ENCODE measurements at regions not wholly inside any gene's neighbourhood (a gene's known extent, or its start where the extent isn't known, plus 50 kb on each side); places are given as distances from the start of the nearest gene placed in this dataset.

DNA sequence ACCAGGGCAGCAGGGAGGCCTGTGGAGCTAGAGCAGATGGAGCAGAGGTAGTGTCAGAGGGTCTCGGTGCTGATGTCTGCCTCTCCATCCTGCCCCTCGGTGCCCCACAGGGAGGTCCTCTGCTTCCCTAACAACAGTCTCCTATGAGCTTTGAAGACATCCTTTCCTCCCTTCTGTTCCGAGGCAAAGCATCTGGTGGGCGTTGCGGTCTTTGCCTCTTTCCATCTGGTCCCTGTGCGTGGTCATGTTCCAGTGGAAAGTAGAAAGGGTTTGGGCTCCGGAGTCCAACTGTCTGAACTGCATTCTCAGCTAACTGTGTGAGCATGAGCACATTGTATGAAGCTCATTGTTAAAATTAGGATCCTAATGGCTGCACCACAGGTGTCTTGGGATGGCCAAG lies 370.6 kb downstream of the AACS start:
- TF ChIP-seq, protein P1, sequence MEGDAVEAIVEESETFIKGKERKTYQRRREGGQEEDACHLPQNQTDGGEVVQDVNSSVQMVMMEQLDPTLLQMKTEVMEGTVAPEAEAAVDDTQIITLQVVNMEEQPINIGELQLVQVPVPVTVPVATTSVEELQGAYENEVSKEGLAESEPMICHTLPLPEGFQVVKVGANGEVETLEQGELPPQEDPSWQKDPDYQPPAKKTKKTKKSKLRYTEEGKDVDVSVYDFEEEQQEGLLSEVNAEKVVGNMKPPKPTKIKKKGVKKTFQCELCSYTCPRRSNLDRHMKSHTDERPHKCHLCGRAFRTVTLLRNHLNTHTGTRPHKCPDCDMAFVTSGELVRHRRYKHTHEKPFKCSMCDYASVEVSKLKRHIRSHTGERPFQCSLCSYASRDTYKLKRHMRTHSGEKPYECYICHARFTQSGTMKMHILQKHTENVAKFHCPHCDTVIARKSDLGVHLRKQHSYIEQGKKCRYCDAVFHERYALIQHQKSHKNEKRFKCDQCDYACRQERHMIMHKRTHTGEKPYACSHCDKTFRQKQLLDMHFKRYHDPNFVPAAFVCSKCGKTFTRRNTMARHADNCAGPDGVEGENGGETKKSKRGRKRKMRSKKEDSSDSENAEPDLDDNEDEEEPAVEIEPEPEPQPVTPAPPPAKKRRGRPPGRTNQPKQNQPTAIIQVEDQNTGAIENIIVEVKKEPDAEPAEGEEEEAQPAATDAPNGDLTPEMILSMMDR (IDR thresholded peaks at IDR 0.05; ENCODE audit: low read length, missing control alignments): no peak
- no peak overlapping the region for H3K4me3 ChIP-seq (replicated peaks; ENCODE audit: low read depth, low read length)
- DNase-seq (ENCODE audit: low read depth): no peak

GRCh38 chr12:125436686-125437085 lies 371.5 kb downstream of the AACS start:
- no peak overlapping the region for H3K4me3 ChIP-seq (replicated peaks; ENCODE audit: low read depth, low read length)
- TF ChIP-seq, protein P1 (IDR thresholded peaks at IDR 0.05; ENCODE audit: low read length, missing control alignments): no peak
- no peak for DNase-seq (ENCODE audit: low read depth)

DNA sequence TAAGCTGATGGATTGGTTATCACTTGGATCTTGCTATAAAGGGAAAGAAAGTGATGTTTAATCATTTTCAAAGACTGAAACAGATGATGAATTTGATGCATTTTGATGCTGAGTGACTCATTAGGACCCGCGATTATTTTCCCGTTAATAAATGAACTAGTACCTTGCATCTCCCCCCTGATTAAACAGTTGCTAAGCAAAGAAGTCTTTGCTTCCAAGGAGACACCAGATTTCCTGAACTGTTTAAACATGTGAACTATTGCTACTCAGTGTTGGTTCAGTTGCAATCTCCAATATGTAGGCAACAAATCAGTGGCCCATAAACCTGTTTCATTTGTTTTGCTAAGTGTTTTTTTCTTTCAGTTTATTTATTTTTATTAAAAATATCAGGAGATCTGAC lies 375.2 kb downstream of the AACS start:
- TF ChIP-seq, protein P1 (IDR thresholded peaks at IDR 0.05; ENCODE audit: low read length, missing control alignments): no peak
- H3K4me3 ChIP-seq (replicated peaks; ENCODE audit: low read depth, low read length): no peak overlapping the region
- no peak for DNase-seq (ENCODE audit: low read depth)

DNA sequence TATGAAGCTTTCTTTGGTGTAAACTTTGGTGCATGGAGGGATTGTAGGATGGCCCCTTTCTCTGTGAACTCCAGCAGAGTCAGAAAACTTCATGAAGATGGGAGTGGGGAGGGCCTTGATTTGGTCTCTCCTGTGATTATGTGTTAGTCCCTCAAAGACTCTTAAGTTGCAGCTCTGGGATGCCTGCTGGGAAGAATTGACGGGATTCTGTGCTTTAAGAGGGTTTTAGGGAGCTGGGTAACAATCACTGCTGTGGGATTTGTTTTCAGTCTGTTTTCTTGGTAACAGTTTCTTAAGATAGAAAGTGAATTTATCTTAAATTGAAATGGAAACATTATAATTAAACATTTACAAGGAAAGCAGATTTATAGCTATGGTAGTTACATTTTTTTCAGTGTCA lies 378.1 kb downstream of the AACS start:
- DNase-seq (ENCODE audit: low read depth): no peak
- H3K4me3 ChIP-seq (replicated peaks; ENCODE audit: low read depth, low read length): no peak overlapping the region
- TF ChIP-seq, protein P1 (IDR thresholded peaks at IDR 0.05; ENCODE audit: low read length, missing control alignments): no peak

- no peak overlapping the region for H3K4me3 ChIP-seq (replicated peaks; ENCODE audit: low read depth, low read length)
- DNase-seq (ENCODE audit: low read depth): no peak
- TF ChIP-seq, protein P1 (IDR thresholded peaks at IDR 0.05; ENCODE audit: low read length, missing control alignments): no peak
Observed at GRCh38 chr12:125451408-125451807, 386.2 kb downstream of the AACS start.

DNA sequence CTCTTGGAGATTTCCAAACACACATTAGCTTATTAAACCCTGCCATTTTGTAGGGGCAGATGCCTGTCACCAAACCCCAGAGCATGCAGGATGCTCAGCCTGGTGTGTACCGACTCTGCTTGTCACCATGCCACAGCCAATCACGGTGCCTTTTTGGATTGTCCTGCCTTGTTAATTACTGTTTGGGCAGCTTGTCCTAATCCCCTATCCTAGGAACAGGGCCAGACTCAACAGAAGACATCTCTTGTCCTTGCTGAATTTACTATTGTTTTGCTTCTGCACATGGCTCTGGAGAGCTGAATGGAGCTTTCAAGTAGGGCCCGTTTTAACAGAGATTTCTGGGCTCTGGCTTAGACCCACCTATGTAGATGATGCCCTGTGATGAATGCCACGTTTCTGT lies 388.5 kb downstream of the AACS start:
- no peak overlapping the region for H3K4me3 ChIP-seq (replicated peaks; ENCODE audit: low read depth, low read length)
- DNase-seq (ENCODE audit: low read depth): no peak
- TF ChIP-seq, protein P1 (IDR thresholded peaks at IDR 0.05; ENCODE audit: low read length, missing control alignments): no peak

DNA sequence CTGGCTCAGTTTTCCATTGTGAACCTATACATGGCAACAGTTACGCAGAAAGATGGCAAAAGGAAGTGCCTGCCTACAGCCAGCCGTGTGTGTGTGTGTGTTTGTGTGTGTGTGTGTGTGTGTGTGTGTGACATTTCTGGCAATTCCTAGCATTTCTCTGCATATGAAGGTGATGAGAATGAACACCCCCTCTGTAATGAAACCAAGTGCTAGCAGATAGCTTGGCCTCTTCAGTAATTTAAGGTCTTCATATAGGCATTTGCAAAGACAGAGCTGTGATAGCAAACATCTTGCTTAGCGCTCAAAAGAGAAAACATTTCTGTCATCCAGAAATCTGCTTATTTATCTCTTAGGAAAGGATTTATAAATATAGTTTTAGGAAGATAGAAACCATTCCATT lies 389.1 kb downstream of the AACS start:
- TF ChIP-seq, protein P1 (IDR thresholded peaks at IDR 0.05; ENCODE audit: low read length, missing control alignments): no peak
- no peak overlapping the region for H3K4me3 ChIP-seq (replicated peaks; ENCODE audit: low read depth, low read length)
- no peak for DNase-seq (ENCODE audit: low read depth)

Measured in fibroblast of pulmonary artery (primary cell).